Effector memory CD4-positive, alpha-beta T cell (primary cell): ENCODE measurements at regions not wholly inside any gene's neighbourhood (a gene's known extent, or its start where the extent isn't known, plus 50 kb on each side); places are given as distances from the start of the nearest gene placed in this dataset.

Source experiments
- DNase-seq, 3 donors: peaks; one replicate each; pipeline ENCODE4 v3.0.0-alpha.2; 2020
- H3K27ac ChIP-seq: 2 replicates; pipeline ENCODE4 v1.7.0; 2013; ENCODE audit warnings: mild to moderate bottlenecking, low read length, moderate library complexity; ENCODE audit not compliant: insufficient read depth, poor library complexity, severe bottlenecking
- H3K27me3 ChIP-seq: replicated peaks from 2 replicates; pipeline ENCODE4 v1.7.0; 2013; ENCODE audit warnings: mild to moderate bottlenecking, low read length; ENCODE audit not compliant: insufficient read depth, control insufficient read depth, poor library complexity, severe bottlenecking
- H3K36me3 ChIP-seq: 2 replicates; pipeline ENCODE4 v1.7.0; 2013; ENCODE audit warnings: mild to moderate bottlenecking, low read length, moderate library complexity; ENCODE audit not compliant: control insufficient read depth, insufficient read depth
- H3K4me1 ChIP-seq: 2 replicates; pipeline ENCODE4 v1.7.0; 2013; ENCODE audit warnings: low read length, mild to moderate bottlenecking; ENCODE audit not compliant: control insufficient read depth, insufficient read depth, poor library complexity, severe bottlenecking
- H3K4me3 ChIP-seq: 2 replicates; pipeline ENCODE4 v1.7.0; 2013; ENCODE audit warnings: low read length, low read depth, mild to moderate bottlenecking; ENCODE audit not compliant: insufficient read depth, poor library complexity, severe bottlenecking
- H3K9me3 ChIP-seq: 2 replicates; pipeline ENCODE4 v1.7.0; 2013; ENCODE audit warnings: mild to moderate bottlenecking, low read length, moderate library complexity; ENCODE audit not compliant: control insufficient read depth

- H3K4me3 ChIP-seq: no peak overlapping the region
- H3K27ac ChIP-seq: no peak overlapping the region
- no peaks in the 10 kb centered on the region for H3K9me3 ChIP-seq
- H3K27me3 ChIP-seq: no peaks in the 10 kb centered on the region
- no peaks in the 10 kb centered on the region for H3K4me1 ChIP-seq
- no peak for DNase-seq
- no peaks in the 10 kb centered on the region for H3K36me3 ChIP-seq
These were observed 147.8 kb upstream of the TWIST2 start for GRCh38 chr2:238700117-238700457.

DNA sequence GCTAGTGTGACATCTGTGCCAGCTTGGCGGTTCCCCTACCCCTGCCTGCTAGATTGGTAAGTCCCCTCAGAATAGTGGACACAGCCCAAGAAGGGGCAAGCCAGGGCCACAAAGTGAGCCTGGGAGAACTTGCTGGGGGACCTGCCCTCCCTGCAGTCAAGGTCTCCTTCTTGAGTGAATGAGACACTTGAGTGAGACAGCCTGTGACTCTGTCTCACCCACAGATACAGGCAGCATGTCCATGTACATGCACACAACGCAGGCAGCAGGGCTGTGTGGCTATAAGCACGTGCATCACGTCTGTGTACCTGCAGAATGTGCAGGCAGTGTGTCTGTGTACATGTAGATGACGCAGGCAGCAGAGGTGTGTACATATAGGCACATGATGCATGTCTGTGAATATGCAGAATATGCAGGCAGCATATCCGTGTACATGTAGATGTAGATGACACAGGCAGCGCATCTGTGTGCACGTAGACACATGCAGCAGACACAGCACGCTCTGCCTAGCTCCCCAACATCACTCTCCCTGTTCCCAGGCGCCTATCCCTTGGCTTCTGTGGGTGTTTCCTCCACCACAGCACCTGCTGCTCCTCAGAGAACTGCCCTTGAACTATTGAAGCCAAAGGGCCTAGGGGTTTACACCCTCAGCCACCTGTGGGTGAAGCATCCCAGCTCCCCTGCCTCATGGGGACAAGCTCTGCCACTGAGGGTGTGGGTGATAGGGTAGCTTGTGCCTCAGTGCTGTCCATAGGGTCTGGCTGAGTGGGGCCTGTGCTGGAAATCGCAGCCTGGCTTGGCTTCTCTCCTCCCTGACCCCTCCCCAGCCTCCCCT lies 147.2 kb upstream of the TWIST2 start:
- Histone ChIP-seq H3K36me3 (no peaks in the 10 kb centered on the region), H3K4me1 (no peaks in the 10 kb centered on the region), H3K4me3 (no peak overlapping the region), H3K27ac (no peak overlapping the region), H3K9me3 (no peaks in the 10 kb centered on the region), H3K27me3 (no peaks in the 10 kb centered on the region)
- DNase-seq: no peak

- Histone ChIP-seq H3K27me3 (no peaks in the 10 kb centered on the region), H3K9me3 (no peaks in the 10 kb centered on the region)
- no peak for DNase-seq
These were observed 146.3 kb upstream of the TWIST2 start for GRCh38 chr2:238701341-238702206.

GRCh38 chr2:238702276-238703052 lies 145.4 kb upstream of the TWIST2 start:
- Histone ChIP-seq H3K9me3 (no peaks in the 10 kb centered on the region), H3K4me3 (no peak overlapping the region), H3K36me3 (no peaks in the 10 kb centered on the region), H3K27me3 (no peaks in the 10 kb centered on the region), H3K4me1 (no peaks in the 10 kb centered on the region), H3K27ac (no peak overlapping the region)
- DNase-seq: no peak

More at GRCh38 chr2:238701341-238702206, 146.3 kb upstream of the TWIST2 start:
- Histone ChIP-seq H3K36me3 (no peaks in the 10 kb centered on the region), H3K27ac (no peak overlapping the region), H3K4me3 (no peak overlapping the region), H3K4me1 (no peaks in the 10 kb centered on the region)

DNA sequence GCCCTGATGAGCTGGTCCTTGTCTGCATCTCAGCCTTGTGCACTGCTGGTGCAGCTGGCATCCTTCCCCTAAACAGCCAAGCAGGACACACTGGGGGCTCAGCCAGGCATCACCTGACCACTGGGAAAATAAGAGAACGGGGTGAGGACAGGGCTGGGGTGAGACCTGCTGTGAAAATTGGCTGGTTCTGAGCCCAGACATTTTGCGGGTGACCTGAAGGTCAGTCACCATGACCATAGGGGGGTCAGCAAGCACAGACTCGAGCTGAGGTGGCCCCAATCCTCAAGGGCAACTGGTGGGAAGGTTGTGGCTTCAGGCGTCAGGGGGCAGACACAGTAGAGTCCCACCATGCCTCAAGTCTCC lies 144.9 kb upstream of the TWIST2 start:
- Histone ChIP-seq H3K27ac (no peak overlapping the region), H3K4me3 (no peak overlapping the region), H3K27me3 (peaks cover 3% of the 10 kb centered on the region), H3K9me3 (no peaks in the 10 kb centered on the region), H3K36me3 (no peaks in the 10 kb centered on the region), H3K4me1 (no peaks in the 10 kb centered on the region)
- no peak for DNase-seq

- H3K4me3 ChIP-seq: no peak overlapping the region
- H3K9me3 ChIP-seq: no peaks in the 10 kb centered on the region
- peaks cover 3% of the 10 kb centered on the region for H3K27me3 ChIP-seq
- no peaks in the 10 kb centered on the region for H3K4me1 ChIP-seq
- no peak for DNase-seq
- no peak overlapping the region for H3K27ac ChIP-seq
- H3K36me3 ChIP-seq: no peaks in the 10 kb centered on the region
These were observed 144.4 kb upstream of the TWIST2 start for GRCh38 chr2:238703436-238703835.

- Histone ChIP-seq H3K4me1 (no peaks in the 10 kb centered on the region), H3K27me3 (peaks cover 3% of the 10 kb centered on the region), H3K27ac (no peak overlapping the region), H3K4me3 (no peak overlapping the region), H3K9me3 (no peaks in the 10 kb centered on the region), H3K36me3 (no peaks in the 10 kb centered on the region)
- no peak for DNase-seq
These were observed 143.2 kb upstream of the TWIST2 start for GRCh38 chr2:238704471-238705225.

DNA sequence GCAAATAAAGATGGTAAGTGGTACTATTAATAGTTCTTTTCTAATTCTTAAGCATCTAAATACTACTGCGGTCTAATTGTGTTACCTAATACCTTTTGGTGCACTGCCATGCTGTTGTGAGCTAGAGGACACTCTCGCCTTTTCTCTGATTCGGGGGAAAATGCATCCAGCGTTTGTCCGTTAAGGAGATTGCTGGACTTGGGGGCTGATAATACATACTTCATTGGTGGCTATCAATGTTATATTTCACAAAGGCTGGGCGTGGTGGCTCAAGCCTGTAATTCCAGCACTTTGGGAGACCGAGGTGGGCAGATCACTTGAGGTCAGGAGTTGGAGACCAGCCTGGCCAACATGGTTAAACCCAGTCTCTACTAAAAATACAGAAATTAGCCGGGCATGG lies 141.7 kb upstream of the TWIST2 start:
- no peak overlapping the region for H3K27ac ChIP-seq
- no peaks in the 10 kb centered on the region for H3K36me3 ChIP-seq
- no peak for DNase-seq
- no peaks in the 10 kb centered on the region for H3K4me1 ChIP-seq
- H3K27me3 ChIP-seq: peaks cover 3% of the 10 kb centered on the region
- H3K9me3 ChIP-seq: no peaks in the 10 kb centered on the region
- H3K4me3 ChIP-seq: no peak overlapping the region

- no peaks in the 10 kb centered on the region for H3K4me1 ChIP-seq
- no peaks in the 10 kb centered on the region for H3K9me3 ChIP-seq
- DNase-seq: no peak
- H3K27me3 ChIP-seq: peaks cover 3% of the 10 kb centered on the region
- H3K27ac ChIP-seq: no peak overlapping the region
- no peaks in the 10 kb centered on the region for H3K36me3 ChIP-seq
- no peak overlapping the region for H3K4me3 ChIP-seq
These were observed 141.2 kb upstream of the TWIST2 start for GRCh38 chr2:238706673-238707072.
